Gastrocnemius medialis (tissue), 4 donors: ENCODE measurements at regions not wholly inside any gene's neighbourhood (a gene's known extent, or its start where the extent isn't known, plus 50 kb on each side); places are given as distances from the start of the nearest gene placed in this dataset.

Experiments used
- POLR2A ChIP-seq, 2 donors: fragments of 450-650 bp; IDR thresholded peaks; one replicate each; pipeline ENCODE4 v1.6.1; 2017; ENCODE audit warnings: antibody characterized with exemption in 2 of 2, mild to moderate bottlenecking in 2 of 2, moderate library complexity in 2 of 2
- TF ChIP-seq, protein P1 (sequence below), 5 experiments: fragments of 450-650 bp in 3 of 5; fragments of 200-600 bp in 2 of 5; sonication (generic) in 2 of 5; IDR thresholded peaks in 4 of 5; conservative IDR thresholded peaks in 1 of 5; 1 replicate in 4 of 5; 2 replicates in 1 of 5; pipeline ENCODE4 v1.5.1; 2016 to 2019; ENCODE audit warnings: antibody characterized with exemption in 5 of 5, mild to moderate bottlenecking in 3 of 5, moderate library complexity in 3 of 5

DNA sequence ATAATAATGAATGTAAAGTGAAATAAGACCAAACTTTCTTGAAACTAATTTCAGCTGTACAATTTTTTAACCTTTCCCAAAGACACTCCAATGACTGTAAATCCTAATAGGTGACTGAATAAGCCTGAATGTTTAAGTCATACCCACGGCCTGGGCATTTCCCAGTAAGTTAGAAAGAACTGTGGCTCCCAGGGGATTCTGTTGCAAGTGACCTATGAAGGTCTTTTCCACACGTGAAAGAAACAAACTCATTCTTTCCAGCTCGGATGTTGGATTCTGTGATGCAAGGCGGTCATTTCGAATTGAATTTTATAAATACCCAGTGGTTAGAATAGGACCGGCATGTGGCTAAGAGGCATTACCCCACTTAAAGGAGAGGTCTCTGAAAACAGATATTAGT lies 1134.4 kb downstream of the GALC start:
- TF ChIP-seq, protein P1, sequence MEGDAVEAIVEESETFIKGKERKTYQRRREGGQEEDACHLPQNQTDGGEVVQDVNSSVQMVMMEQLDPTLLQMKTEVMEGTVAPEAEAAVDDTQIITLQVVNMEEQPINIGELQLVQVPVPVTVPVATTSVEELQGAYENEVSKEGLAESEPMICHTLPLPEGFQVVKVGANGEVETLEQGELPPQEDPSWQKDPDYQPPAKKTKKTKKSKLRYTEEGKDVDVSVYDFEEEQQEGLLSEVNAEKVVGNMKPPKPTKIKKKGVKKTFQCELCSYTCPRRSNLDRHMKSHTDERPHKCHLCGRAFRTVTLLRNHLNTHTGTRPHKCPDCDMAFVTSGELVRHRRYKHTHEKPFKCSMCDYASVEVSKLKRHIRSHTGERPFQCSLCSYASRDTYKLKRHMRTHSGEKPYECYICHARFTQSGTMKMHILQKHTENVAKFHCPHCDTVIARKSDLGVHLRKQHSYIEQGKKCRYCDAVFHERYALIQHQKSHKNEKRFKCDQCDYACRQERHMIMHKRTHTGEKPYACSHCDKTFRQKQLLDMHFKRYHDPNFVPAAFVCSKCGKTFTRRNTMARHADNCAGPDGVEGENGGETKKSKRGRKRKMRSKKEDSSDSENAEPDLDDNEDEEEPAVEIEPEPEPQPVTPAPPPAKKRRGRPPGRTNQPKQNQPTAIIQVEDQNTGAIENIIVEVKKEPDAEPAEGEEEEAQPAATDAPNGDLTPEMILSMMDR (IDR thresholded peaks at IDR 0.05 in 4 of 5, conservative IDR thresholded peaks at IDR 0.05 in 1 of 5): no peak
- TF ChIP-seq POLR2A (IDR thresholded peaks at IDR 0.05): no peak
